ENCODE measurements at regions not wholly inside any gene's neighbourhood (a gene's known extent, or its start where the extent isn't known, plus 50 kb on each side); places are given as distances from the start of the nearest gene placed in this dataset.

- TF ChIP-seq CTCF (IDR thresholded peaks at IDR 0.05) (no peak), POLR2A (IDR thresholded peaks at IDR 0.05) (no peak)
These were observed 469.6 kb downstream of the PDGFC start for GRCh38 chr4:156501962-156502361.

Measured in prostate gland (tissue), 2 donors.